Type B pancreatic cell (in vitro differentiated cells): ENCODE measurements at regions not wholly inside any gene's neighbourhood (a gene's known extent, or its start where the extent isn't known, plus 50 kb on each side); places are given as distances from the start of the nearest gene placed in this dataset.

Source experiments
- DNase-seq: peaks from one replicate; pipeline ENCODE4 v3.0.0; 2021; ENCODE audit warnings: mixed read lengths; ENCODE audit not compliant: unreplicated experiment; ENCODE audit errors: extremely low spot score
- H3K27ac Mint-ChIP-seq: 2 replicates; pipeline ENCODE4 v1.8.0; 2021; ENCODE audit warnings: mild to moderate bottlenecking, mixed read lengths
- H3K27me3 Mint-ChIP-seq: 2 replicates; pipeline ENCODE4 v1.8.0; 2021; ENCODE audit warnings: mixed read lengths
- H3K36me3 Mint-ChIP-seq: 2 replicates; pipeline ENCODE4 v1.8.0; 2021; ENCODE audit warnings: mixed read lengths
- H3K4me1 Mint-ChIP-seq: one replicate; pipeline ENCODE4 v1.8.0; 2021; ENCODE audit warnings: mixed read lengths; ENCODE audit not compliant: unreplicated experiment
- H3K4me3 Mint-ChIP-seq: 2 replicates; pipeline ENCODE4 v1.8.0; 2021; ENCODE audit warnings: mild to moderate bottlenecking, mixed read lengths
- H3K9me3 Mint-ChIP-seq: 2 replicates; pipeline ENCODE4 v1.8.0; 2021; ENCODE audit warnings: mixed read lengths
- TF ChIP-seq, protein P1 (sequence below): fragments of 200-600 bp; sonication (generic); conservative IDR thresholded peaks from 2 replicates; pipeline ENCODE4 v1.5.0; 2021; ENCODE audit warnings: antibody characterized with exemption, mild to moderate bottlenecking

DNA sequence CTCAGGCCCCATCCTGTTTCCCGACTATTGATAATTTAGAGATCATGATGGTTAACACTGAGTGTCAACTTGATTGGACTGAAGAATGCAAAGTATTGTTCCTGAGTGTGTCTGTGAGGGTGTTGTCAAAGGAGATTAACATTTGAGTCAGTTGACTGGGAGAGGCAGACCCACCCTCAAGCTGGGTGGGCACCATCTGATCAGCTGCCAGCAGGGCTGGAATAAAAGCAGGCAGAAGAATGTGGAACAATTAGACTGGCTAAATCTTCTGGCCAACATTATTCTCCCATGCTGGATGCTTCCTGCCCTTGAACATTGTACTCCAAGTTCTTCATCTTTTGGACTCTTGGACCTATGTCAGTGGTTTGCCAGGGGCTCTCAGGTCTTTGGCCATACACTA, 1170.0 kb upstream of the CNTN5 start:
- no peaks in the 10 kb centered on the region for H3K4me1 Mint-ChIP-seq
- H3K27ac Mint-ChIP-seq: no peak overlapping the region
- H3K4me3 Mint-ChIP-seq: no peak overlapping the region

DNA sequence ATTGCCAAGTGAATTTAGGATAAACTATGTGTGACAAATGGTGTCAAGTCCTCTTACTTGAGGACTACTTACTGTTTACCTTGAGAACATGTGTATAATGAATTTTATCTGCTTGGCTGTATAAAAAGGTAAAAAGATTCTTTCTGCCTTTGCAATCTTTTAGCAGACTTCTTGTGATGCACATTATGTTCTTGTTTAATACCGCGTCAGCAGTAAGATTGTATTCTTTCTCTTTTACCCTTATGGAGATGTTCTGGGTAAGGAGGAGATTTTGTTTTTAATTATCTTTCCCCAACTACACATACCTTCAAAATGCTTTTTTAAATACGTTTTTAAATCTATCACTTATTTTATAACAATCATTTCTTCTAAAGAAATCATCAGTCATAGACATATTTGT, 1166.4 kb upstream of the CNTN5 start:
- no peaks in the 10 kb centered on the region for H3K27me3 Mint-ChIP-seq
- no peaks in the 10 kb centered on the region for H3K36me3 Mint-ChIP-seq
- no peak overlapping the region for H3K4me3 Mint-ChIP-seq
- no peaks in the 10 kb centered on the region for H3K9me3 Mint-ChIP-seq
- H3K4me1 Mint-ChIP-seq: no peaks in the 10 kb centered on the region
- DNase-seq: no peak
- H3K27ac Mint-ChIP-seq: no peak overlapping the region
- TF ChIP-seq, protein P1, sequence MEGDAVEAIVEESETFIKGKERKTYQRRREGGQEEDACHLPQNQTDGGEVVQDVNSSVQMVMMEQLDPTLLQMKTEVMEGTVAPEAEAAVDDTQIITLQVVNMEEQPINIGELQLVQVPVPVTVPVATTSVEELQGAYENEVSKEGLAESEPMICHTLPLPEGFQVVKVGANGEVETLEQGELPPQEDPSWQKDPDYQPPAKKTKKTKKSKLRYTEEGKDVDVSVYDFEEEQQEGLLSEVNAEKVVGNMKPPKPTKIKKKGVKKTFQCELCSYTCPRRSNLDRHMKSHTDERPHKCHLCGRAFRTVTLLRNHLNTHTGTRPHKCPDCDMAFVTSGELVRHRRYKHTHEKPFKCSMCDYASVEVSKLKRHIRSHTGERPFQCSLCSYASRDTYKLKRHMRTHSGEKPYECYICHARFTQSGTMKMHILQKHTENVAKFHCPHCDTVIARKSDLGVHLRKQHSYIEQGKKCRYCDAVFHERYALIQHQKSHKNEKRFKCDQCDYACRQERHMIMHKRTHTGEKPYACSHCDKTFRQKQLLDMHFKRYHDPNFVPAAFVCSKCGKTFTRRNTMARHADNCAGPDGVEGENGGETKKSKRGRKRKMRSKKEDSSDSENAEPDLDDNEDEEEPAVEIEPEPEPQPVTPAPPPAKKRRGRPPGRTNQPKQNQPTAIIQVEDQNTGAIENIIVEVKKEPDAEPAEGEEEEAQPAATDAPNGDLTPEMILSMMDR: no peak

More for the DNA sequence above, 1170.0 kb upstream of the CNTN5 start:
- TF ChIP-seq, protein P1: no peak
- Mint-ChIP-seq H3K27me3 (no peaks in the 10 kb centered on the region), H3K9me3 (no peaks in the 10 kb centered on the region), H3K36me3 (no peaks in the 10 kb centered on the region)
- DNase-seq: no peak

DNA sequence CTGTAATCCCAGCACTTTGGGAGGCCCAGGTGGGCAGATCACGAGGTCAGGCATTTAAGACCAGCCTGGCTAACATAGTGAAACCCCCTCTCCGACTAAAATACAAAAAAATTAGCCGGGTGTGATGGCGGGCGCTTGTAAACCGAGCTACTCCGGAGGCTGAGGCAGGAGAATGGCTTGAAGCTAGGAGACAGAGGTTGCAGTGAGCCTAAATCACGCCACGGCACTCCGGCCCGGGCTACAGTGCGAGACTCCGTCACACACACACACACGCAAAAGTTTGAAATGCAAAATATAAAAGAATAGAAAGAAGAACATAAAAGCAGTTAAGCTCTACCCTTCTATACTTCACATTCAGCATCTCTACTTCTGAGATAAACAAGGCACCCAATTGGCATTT, 1165.9 kb upstream of the CNTN5 start:
- Mint-ChIP-seq H3K9me3 (no peaks in the 10 kb centered on the region), H3K4me1 (no peaks in the 10 kb centered on the region), H3K27ac (no peak overlapping the region), H3K4me3 (no peak overlapping the region), H3K36me3 (no peaks in the 10 kb centered on the region), H3K27me3 (no peaks in the 10 kb centered on the region)
- TF ChIP-seq, protein P1: no peak
- no peak for DNase-seq

DNA sequence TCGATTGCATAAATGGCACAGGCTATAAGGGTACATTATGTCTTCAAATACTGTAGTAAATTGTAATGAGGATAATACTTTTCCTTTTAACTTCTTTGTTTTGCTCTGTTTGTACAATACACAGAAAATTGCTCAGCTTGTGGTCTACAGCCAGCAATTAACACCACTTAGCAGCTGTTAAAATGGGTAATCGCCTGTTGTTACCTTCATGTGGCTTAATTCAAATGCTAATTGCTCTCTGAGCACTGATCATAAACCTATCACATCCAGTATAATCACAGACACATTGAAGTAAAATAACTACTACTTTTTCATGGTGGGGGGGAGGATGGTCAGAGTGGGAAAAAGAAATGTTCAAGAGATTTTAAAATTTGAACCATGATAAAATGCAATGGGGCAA, 1164.1 kb upstream of the CNTN5 start:
- Mint-ChIP-seq H3K27me3 (no peaks in the 10 kb centered on the region), H3K27ac (no peak overlapping the region), H3K36me3 (no peaks in the 10 kb centered on the region), H3K9me3 (no peaks in the 10 kb centered on the region), H3K4me1 (no peaks in the 10 kb centered on the region), H3K4me3 (no peak overlapping the region)
- TF ChIP-seq, protein P1: no peak
- DNase-seq: no peak

DNA sequence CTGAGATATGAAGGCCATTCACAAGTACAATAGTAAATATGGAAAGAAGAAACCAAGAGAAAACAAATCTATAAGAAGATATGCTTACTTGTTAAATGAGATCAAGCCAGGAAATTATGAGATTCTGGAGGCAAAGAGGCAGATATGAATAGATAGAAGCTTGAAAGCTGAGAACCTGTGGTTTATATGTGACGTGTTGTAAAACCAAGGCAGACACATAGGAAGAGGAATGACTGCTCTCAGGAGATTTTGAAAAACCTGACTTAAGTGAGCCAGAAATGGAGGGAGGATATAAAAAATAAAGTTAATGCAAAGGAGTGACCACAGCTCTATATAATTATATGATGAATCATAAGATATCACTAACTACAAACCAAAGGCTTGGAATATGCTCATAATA, 1160.5 kb upstream of the CNTN5 start:
- no peak overlapping the region for H3K4me3 Mint-ChIP-seq
- H3K4me1 Mint-ChIP-seq: no peaks in the 10 kb centered on the region
- TF ChIP-seq, protein P1: no peak
- no peaks in the 10 kb centered on the region for H3K36me3 Mint-ChIP-seq
- no peaks in the 10 kb centered on the region for H3K27me3 Mint-ChIP-seq
- no peak overlapping the region for H3K27ac Mint-ChIP-seq
- DNase-seq: no peak
- no peaks in the 10 kb centered on the region for H3K9me3 Mint-ChIP-seq

DNA sequence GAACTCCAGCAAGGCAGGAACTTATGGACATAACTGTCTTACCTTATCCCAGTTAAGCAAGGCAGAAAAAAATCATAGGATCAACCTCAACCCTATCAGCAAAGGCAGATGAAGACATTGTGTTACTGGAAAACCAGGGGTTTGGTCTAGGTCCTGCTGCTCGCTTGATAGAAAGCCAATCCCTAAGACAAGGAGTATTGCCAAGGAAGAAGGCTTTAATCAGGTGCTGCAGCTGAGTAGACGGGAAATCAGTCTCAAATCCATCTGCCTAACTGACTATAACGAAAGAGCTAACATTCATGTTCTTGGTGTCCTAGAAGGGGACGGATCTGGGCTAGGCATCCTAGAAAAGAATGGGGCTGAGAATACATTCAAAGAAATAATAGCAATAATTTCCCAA, 1158.7 kb upstream of the CNTN5 start:
- no peak overlapping the region for H3K27ac Mint-ChIP-seq
- no peaks in the 10 kb centered on the region for H3K4me1 Mint-ChIP-seq
- no peaks in the 10 kb centered on the region for H3K27me3 Mint-ChIP-seq

More for the DNA sequence above, 1158.7 kb upstream of the CNTN5 start:
- no peaks in the 10 kb centered on the region for H3K9me3 Mint-ChIP-seq
- no peaks in the 10 kb centered on the region for H3K36me3 Mint-ChIP-seq
- TF ChIP-seq, protein P1: no peak
- no peak for DNase-seq
- no peak overlapping the region for H3K4me3 Mint-ChIP-seq
